Stimulated activated CD4-positive, alpha-beta T cell treated with anti-CD3 and anti-CD28 coated beads, Interleukin-15, amount 100 ng/mL, for 48 hours (primary cell): ENCODE measurements at regions not wholly inside any gene's neighbourhood (a gene's known extent, or its start where the extent isn't known, plus 50 kb on each side); places are given as distances from the start of the nearest gene placed in this dataset.

ENCODE experiments used
- DNase-seq, 2 donors: peaks; one replicate each; pipeline ENCODE4 v3.0.0-alpha.2; 2020; ENCODE audit warnings: low read depth in 2 of 2

- no peak for DNase-seq
Observed at GRCh38 chr15:61633951-61634350, 404.8 kb upstream of the RORA start.

- no peak for DNase-seq
Observed at GRCh38 chr15:61629269-61629668, 400.2 kb upstream of the RORA start.

- no peak for DNase-seq
Observed at GRCh38 chr15:61624950-61625349, 395.8 kb upstream of the RORA start.

GRCh38 chr15:61623746-61624145 lies 394.6 kb upstream of the RORA start:
- DNase-seq = no peak

- no peak for DNase-seq
Observed at GRCh38 chr15:61621865-61622264, 392.8 kb upstream of the RORA start.

- peak in 1 of 2 donors; percentile 7 for DNase-seq
Observed at GRCh38 chr15:61621146-61621545, 392.0 kb upstream of the RORA start.

- no peak for DNase-seq
Observed at GRCh38 chr15:61620151-61620550, 391.0 kb upstream of the RORA start.

GRCh38 chr15:61613729-61614128 lies 384.6 kb upstream of the RORA start:
- no peak for DNase-seq

- no peak for DNase-seq
Observed at GRCh38 chr15:61613138-61613537, 384.0 kb upstream of the RORA start.

GRCh38 chr15:61612111-61612510 lies 383.0 kb upstream of the RORA start:
- no peak for DNase-seq

GRCh38 chr15:61605343-61605742 lies 376.2 kb upstream of the RORA start:
- DNase-seq = no peak

GRCh38 chr15:61598655-61599054 lies 369.6 kb upstream of the RORA start:
- DNase-seq = no peak

GRCh38 chr15:61584410-61584809 lies 355.3 kb upstream of the RORA start:
- DNase-seq = no peak

GRCh38 chr15:61582092-61582491 lies 353.0 kb upstream of the RORA start:
- no peak for DNase-seq

- no peak for DNase-seq
Observed at GRCh38 chr15:61575597-61575996, 346.5 kb upstream of the RORA start.

GRCh38 chr15:61571026-61571425 lies 341.9 kb upstream of the RORA start:
- no peak for DNase-seq

- no peak for DNase-seq
Observed at GRCh38 chr15:61564785-61565184, 335.7 kb upstream of the RORA start.

GRCh38 chr15:61558172-61559136 lies 329.4 kb upstream of the RORA start:
- no peak for DNase-seq

GRCh38 chr15:61556037-61556648 lies 327.0 kb upstream of the RORA start:
- DNase-seq = no peak

- DNase-seq = no peak
Observed at GRCh38 chr15:61549727-61550126, 320.6 kb upstream of the RORA start.

- no peak for DNase-seq
Observed at GRCh38 chr15:61545763-61546162, 316.7 kb upstream of the RORA start.

- DNase-seq = no peak
Observed at GRCh38 chr15:61541516-61541915, 312.4 kb upstream of the RORA start.

- no peak for DNase-seq
Observed at GRCh38 chr15:61537337-61537736, 308.2 kb upstream of the RORA start.
